K562 (cell line): ENCODE measurements at regions not wholly inside any gene's neighbourhood (a gene's known extent, or its start where the extent isn't known, plus 50 kb on each side); places are given as distances from the start of the nearest gene placed in this dataset.

Source experiments
- ATAC-seq: fragments of 200-7000 bp; cut with Tn5 transposase; 3 replicates; pipeline ENCODE4 v1.9.1; 2020; ENCODE audit warnings: moderate library complexity
- BruUV-seq: library from RNA; stranded (reverse); fragments of 400-500 nt; replicated peaks from 2 replicates; lab custom pipeline; 2021; lab: Mats Ljungman, UMichigan
- CTCF ChIA-PET: fragments of 300-600 bp; formaldehyde crosslinking; extraction: SDS; loops from one replicate; lab custom pipeline; 2021; ENCODE audit warnings: low intra/inter-chr PET ratio; lab: Yijun Ruan, JAX
- POLR2A ChIA-PET: fragments of 300-600, 350-650 bp; sonication (Branson Sonifier 250); formaldehyde crosslinking; extraction: SDS; loops from one replicate; lab custom pipeline; 2021; ENCODE audit warnings: antibody characterized with exemption, inconsistent platforms; lab: Yijun Ruan, JAX
- DNase-seq, 4 experiments: peaks; one replicate each; pipeline versions ENCODE4 v3.0.0 to v3.0.0-alpha.2; 2011 to 2018; ENCODE audit warnings: low spot score in 3 of 4, mixed read lengths in 3 of 4; ENCODE audit errors: extremely low read depth in 1 of 4
- FAIRE-seq: peaks from 2 replicates; lab custom pipeline; 2011; peaks lifted over from hg19 to GRCh38; lab: Jason Lieb, UNC
- H2AFZ ChIP-seq: 2 replicates; pipeline ENCODE4 v1.6.0; 2011; ENCODE audit warnings: low read depth, low read length, control low read depth, inconsistent platforms
- H3K27ac ChIP-seq: fragments of 200-600 bp; 3 replicates; pipeline ENCODE4 v1.8.0; 2011; ENCODE audit warnings: low read depth, mild to moderate bottlenecking, control low read depth, inconsistent platforms, low read length, moderate library complexity, mixed read lengths; ENCODE audit errors: extremely low read depth
- H3K27me3 ChIP-seq, 2 experiments: fragments of 300-600 bp in 1 of 2; 2 replicates in 1 of 2; 3 replicates in 1 of 2; pipeline versions ENCODE4 v1.6.0 to v1.8.0; 2011; ENCODE audit warnings: inconsistent platforms in 2 of 2, low read length in 2 of 2, mild to moderate bottlenecking in 1 of 2, mixed read lengths in 1 of 2, moderate library complexity in 1 of 2; ENCODE audit not compliant: control insufficient read depth in 2 of 2, insufficient read depth in 2 of 2
- H3K36me3 ChIP-seq: fragments of 300-600 bp; 3 replicates; pipeline ENCODE4 v1.8.0; 2011; ENCODE audit warnings: mild to moderate bottlenecking, low read length, inconsistent platforms; ENCODE audit not compliant: control insufficient read depth, insufficient read depth
- H3K4me1 ChIP-seq, 2 experiments: fragments of 200-600 bp in 1 of 2; replicated peaks in 1 of 2; 2 replicates in 1 of 2; 3 replicates in 1 of 2; pipeline versions ENCODE4 v1.5.1 to v1.8.0; 2011; ENCODE audit warnings: inconsistent platforms in 2 of 2, low read length in 2 of 2, mild to moderate bottlenecking in 1 of 2, mixed read lengths in 1 of 2, moderate library complexity in 1 of 2; ENCODE audit not compliant: control insufficient read depth in 2 of 2, insufficient read depth in 2 of 2
- H3K4me2 ChIP-seq: 2 replicates; pipeline ENCODE4 v1.6.1; 2011; ENCODE audit warnings: low read length, control low read depth, inconsistent platforms, mixed read lengths; ENCODE audit not compliant: insufficient read depth
- H3K4me3 ChIP-seq: fragments of 200-600 bp; sonication (generic), shearing (Covaris generic); 2 replicates; pipeline ENCODE4 v1.5.1; 2016; ENCODE audit warnings: control low read depth, inconsistent platforms
- H3K79me2 ChIP-seq: fragments of 200-600 bp; 3 replicates; pipeline ENCODE4 v1.8.0; 2011; ENCODE audit warnings: low read length, inconsistent platforms; ENCODE audit not compliant: control insufficient read depth, insufficient read depth
- H3K9ac ChIP-seq, 2 experiments: 2 replicates each; pipeline versions ENCODE4 v1.6.0 to v1.6.1; 2011; ENCODE audit warnings: low read depth in 2 of 2, low read length in 2 of 2, control low read depth in 1 of 2, inconsistent platforms in 1 of 2, mild to moderate bottlenecking in 1 of 2, mixed read lengths in 1 of 2; ENCODE audit not compliant: insufficient read depth in 1 of 2
- H3K9me1 ChIP-seq: one replicate; pipeline ENCODE4 v1.6.0; 2011; ENCODE audit warnings: inconsistent platforms, mild to moderate bottlenecking, low read length, moderate library complexity; ENCODE audit not compliant: control insufficient read depth, insufficient read depth
- H3K9me3 ChIP-seq: replicated peaks from 2 replicates; pipeline ENCODE4 v1.5.1; 2011; ENCODE audit warnings: low read depth, low read length, inconsistent platforms; ENCODE audit not compliant: control insufficient read depth, insufficient read depth
- H4K20me1 ChIP-seq: replicated peaks from 2 replicates; pipeline ENCODE4 v1.6.1; 2011; ENCODE audit warnings: low read length, inconsistent platforms, mixed read lengths; ENCODE audit not compliant: control insufficient read depth, insufficient read depth
- BCOR ChIP-seq: fragments of 450-650 bp; IDR thresholded peaks from 2 replicates; pipeline ENCODE4 v1.6.1; 2016
- LEF1 ChIP-seq: fragments of 450-650 bp; IDR thresholded peaks from 2 replicates; pipeline ENCODE4 v1.6.1; 2016; ENCODE audit warnings: mild to moderate bottlenecking
- MCM5 ChIP-seq: fragments of 450-650 bp; IDR thresholded peaks from 2 replicates; pipeline ENCODE4 v1.6.1; 2016; ENCODE audit warnings: low read depth
- PHF21A ChIP-seq: fragments of 450-650 bp; IDR thresholded peaks from 2 replicates; pipeline ENCODE4 v1.6.1; 2017; ENCODE audit warnings: low read depth, borderline replicate concordance
- PTTG1 ChIP-seq: fragments of 450-650 bp; IDR thresholded peaks from 2 replicates; pipeline ENCODE4 v1.6.1; 2016; ENCODE audit warnings: low read depth, mild to moderate bottlenecking, missing genetic modification characterization, missing compliant biosample characterization
- TBL1XR1 ChIP-seq, 2 experiments: IDR thresholded peaks; 2 replicates each; pipeline ENCODE4 v1.6.1; 2012; ENCODE audit warnings: improper control_type of control experiment in 2 of 2, low read length in 2 of 2, mild to moderate bottlenecking in 1 of 2
- ZNF217 ChIP-seq: sonication (generic); formaldehyde crosslinking; IDR thresholded peaks from 2 replicates; pipeline ENCODE4 v1.8.0; 2022; ENCODE audit warnings: mild to moderate bottlenecking, missing genetic modification reagents
- in situ Hi-C: fragments of 300-500 bp; cut with MboI; formaldehyde crosslinking; loops from 4 replicates; pipeline ENCODE4 v1.15.0; 2018; ENCODE audit warnings: inconsistent platforms, mixed read lengths
- intact Hi-C: fragments of 100-400 bp; cut with micrococcal nuclease; formaldehyde crosslinking; loops from 2 replicates; pipeline ENCODE4 v1.14.2; 2022
- TF ChIP-seq, protein P1 (sequence below): fragments of 250-450 bp; sonication (Bioruptor Pico); IDR thresholded peaks from 2 replicates; pipeline ENCODE4 v1.8.0; 2022; ENCODE audit warnings: moderate library complexity, mild to moderate bottlenecking, inconsistent platforms
- TF ChIP-seq, protein P2 (sequence below): fragments of 450-650 bp; IDR thresholded peaks from 2 replicates; pipeline ENCODE4 v1.6.1; 2017; ENCODE audit warnings: antibody characterized with exemption
- TF ChIP-seq, protein P3 (sequence below): fragments of 250-450 bp; sonication (Bioruptor Pico); IDR thresholded peaks from 2 replicates; pipeline ENCODE4 v1.8.0; 2022; ENCODE audit warnings: inconsistent platforms, mild to moderate bottlenecking, moderate library complexity, borderline replicate concordance

DNA sequence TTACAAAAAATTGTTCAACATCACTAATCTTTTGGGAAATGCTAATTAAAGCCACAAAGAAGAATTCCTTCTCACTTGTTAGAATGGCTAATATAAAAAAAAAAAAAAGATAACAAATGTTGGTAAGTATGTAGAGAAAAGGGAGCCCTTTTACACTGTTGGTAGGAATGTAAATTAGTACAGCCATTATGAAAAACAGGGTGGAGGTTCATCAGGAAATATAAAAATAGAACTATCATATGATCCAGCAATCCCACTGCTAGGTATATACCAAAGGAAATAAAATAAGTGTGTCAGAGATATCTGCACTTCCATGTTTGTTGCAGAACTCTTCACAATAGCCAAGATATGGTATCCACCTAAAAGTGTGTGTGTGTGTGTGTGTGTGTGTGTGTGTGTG is 83.5 kb upstream of the RGMB start:
- in situ Hi-C loops (no loop called here), intact Hi-C loops (no loop called here)
- Histone ChIP-seq H3K4me3 (no peak overlapping the region), H4K20me1 (no peaks in the 10 kb centered on the region), H3K27me3 (no peaks in the 10 kb centered on the region), H3K9ac (no peak overlapping the region), H2AFZ (no peak overlapping the region), H3K79me2 (no peaks in the 10 kb centered on the region), H3K4me2 (no peak overlapping the region), H3K36me3 (no peaks in the 10 kb centered on the region), H3K27ac (no peak overlapping the region), H3K4me1 (no peaks in the 10 kb centered on the region), H3K9me3 (no peaks in the 10 kb centered on the region), H3K9me1 (no peaks in the 10 kb centered on the region)
- DNase-seq (no peak), ATAC-seq (no peak), FAIRE-seq (no peak)
- POLR2A ChIA-PET = no interaction called here
- TF ChIP-seq ZNF217 (CRISPR knock-in tag) (no peak), PHF21A (no peak), PTTG1 (tag) (no peak), BCOR (no peak), TBL1XR1 (IDR thresholded peaks at IDR 0.05; ENCODE audit: low read length in 2 of 2) (no peak), LEF1 (no peak), MCM5 (no peak)
- TF ChIP-seq, protein P1, sequence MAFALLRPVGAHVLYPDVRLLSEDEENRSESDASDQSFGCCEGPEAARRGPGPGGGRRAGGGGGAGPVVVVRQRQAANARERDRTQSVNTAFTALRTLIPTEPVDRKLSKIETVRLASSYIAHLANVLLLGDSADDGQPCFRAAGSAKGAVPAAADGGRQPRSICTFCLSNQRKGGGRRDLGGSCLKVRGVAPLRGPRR (CRISPR knock-in tag) = no peak
- TF ChIP-seq, protein P2, sequence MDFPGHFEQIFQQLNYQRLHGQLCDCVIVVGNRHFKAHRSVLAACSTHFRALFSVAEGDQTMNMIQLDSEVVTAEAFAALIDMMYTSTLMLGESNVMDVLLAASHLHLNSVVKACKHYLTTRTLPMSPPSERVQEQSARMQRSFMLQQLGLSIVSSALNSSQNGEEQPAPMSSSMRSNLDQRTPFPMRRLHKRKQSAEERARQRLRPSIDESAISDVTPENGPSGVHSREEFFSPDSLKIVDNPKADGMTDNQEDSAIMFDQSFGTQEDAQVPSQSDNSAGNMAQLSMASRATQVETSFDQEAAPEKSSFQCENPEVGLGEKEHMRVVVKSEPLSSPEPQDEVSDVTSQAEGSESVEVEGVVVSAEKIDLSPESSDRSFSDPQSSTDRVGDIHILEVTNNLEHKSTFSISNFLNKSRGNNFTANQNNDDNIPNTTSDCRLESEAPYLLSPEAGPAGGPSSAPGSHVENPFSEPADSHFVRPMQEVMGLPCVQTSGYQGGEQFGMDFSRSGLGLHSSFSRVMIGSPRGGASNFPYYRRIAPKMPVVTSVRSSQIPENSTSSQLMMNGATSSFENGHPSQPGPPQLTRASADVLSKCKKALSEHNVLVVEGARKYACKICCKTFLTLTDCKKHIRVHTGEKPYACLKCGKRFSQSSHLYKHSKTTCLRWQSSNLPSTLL = no peak
- TF ChIP-seq, protein P3, sequence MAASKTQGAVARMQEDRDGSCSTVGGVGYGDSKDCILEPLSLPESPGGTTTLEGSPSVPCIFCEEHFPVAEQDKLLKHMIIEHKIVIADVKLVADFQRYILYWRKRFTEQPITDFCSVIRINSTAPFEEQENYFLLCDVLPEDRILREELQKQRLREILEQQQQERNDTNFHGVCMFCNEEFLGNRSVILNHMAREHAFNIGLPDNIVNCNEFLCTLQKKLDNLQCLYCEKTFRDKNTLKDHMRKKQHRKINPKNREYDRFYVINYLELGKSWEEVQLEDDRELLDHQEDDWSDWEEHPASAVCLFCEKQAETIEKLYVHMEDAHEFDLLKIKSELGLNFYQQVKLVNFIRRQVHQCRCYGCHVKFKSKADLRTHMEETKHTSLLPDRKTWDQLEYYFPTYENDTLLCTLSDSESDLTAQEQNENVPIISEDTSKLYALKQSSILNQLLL (CRISPR knock-in tag) = no peak
- CTCF ChIA-PET = no interaction called here
- no TSS peak for BruUV-seq
